Endothelial cell (in vitro differentiated cells): ENCODE measurements at regions not wholly inside any gene's neighbourhood (a gene's known extent, or its start where the extent isn't known, plus 50 kb on each side); places are given as distances from the start of the nearest gene placed in this dataset.

Experiments used
- DNase-seq: peaks from one replicate; pipeline ENCODE4 v3.0.0; 2021; ENCODE audit warnings: low spot score
- H3K27ac Mint-ChIP-seq: one replicate; pipeline ENCODE4 v1.8.0; 2021; ENCODE audit warnings: mixed read lengths, inconsistent platforms; ENCODE audit not compliant: unreplicated experiment
- H3K27me3 Mint-ChIP-seq: one replicate; pipeline ENCODE4 v1.8.0; 2021; ENCODE audit warnings: mild to moderate bottlenecking, moderate library complexity, mixed read lengths, inconsistent platforms; ENCODE audit not compliant: unreplicated experiment
- H3K36me3 Mint-ChIP-seq: one replicate; pipeline ENCODE4 v1.8.0; 2021; ENCODE audit warnings: mild to moderate bottlenecking, low read depth, mixed read lengths, inconsistent platforms; ENCODE audit not compliant: unreplicated experiment
- H3K4me1 Mint-ChIP-seq: one replicate; pipeline ENCODE4 v1.8.0; 2021; ENCODE audit warnings: mild to moderate bottlenecking, mixed read lengths, inconsistent platforms; ENCODE audit not compliant: unreplicated experiment
- H3K4me3 Mint-ChIP-seq: one replicate; pipeline ENCODE4 v1.8.0; 2021; ENCODE audit warnings: mild to moderate bottlenecking, mixed read lengths, inconsistent platforms; ENCODE audit not compliant: unreplicated experiment
- H3K9me3 Mint-ChIP-seq: one replicate; pipeline ENCODE4 v1.8.0; 2021; ENCODE audit warnings: mixed read lengths, inconsistent platforms; ENCODE audit not compliant: unreplicated experiment
- TF ChIP-seq, protein P1 (sequence below): fragments of 200-600 bp; sonication (generic); IDR thresholded peaks from one replicate; pipeline ENCODE4 v1.5.0; 2021; ENCODE audit warnings: antibody characterized with exemption; ENCODE audit not compliant: unreplicated experiment

DNA sequence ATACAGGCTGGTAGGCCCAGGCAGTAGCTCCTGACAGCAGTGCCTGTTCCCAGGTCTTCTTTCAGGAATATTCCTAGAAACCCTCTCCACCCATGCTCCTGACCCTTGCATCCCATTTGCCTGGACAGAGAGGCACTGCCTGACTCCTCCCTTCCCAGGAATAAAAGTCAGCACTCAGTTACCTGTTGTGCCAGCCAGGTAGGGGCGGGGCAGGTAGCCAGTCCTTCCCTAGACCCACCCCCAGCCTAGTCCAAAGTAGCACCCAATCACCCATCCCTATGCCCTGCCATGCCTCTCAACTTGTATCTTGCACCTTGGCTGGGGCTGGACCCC is 129.9 kb downstream of the MRPL14 start:
- H3K27me3 Mint-ChIP-seq, result peaks cover 6% of the 10 kb centered on the region

DNA sequence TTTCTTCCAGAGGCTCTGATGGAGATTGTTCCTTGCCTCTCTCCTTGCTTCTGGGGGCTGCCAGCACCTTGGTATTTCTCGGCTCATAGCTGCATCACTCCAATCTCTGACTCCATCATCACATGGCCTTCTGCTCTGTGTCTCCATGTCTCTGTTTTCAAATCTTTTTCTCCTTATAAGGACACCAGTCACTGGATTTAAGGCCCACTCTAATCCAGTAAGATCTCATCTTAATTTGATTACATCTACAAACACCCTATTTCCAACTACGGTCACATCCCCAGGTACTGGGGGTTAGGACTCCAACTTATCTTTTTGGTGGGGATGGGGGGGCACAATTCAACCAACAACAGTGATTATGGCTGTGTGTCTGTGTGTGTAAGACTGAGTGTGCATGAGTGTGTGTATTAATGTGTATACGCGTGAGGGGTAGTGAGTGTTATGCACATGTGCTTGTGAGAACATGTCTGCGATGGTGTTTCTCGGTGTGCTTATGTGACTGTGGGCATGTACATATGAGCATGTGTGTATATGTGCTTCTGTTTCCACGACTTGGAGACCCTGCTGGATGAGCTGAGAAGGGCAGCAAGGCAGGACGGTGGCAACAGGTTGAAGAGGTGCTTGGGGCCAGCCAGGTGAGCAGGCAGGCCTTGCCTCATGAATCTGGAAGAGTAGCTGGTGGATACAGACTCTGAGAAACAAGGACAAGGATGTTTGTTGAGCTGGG is 130.5 kb downstream of the MRPL14 start:
- no peak for DNase-seq
- Mint-ChIP-seq H3K27ac (no peak overlapping the region), H3K4me1 (peaks cover 2% of the 10 kb centered on the region), H3K4me3 (no peak overlapping the region), H3K9me3 (no peaks in the 10 kb centered on the region), H3K27me3 (peaks cover 6% of the 10 kb centered on the region), H3K36me3 (peaks cover 5% of the 10 kb centered on the region)
- TF ChIP-seq, protein P1, sequence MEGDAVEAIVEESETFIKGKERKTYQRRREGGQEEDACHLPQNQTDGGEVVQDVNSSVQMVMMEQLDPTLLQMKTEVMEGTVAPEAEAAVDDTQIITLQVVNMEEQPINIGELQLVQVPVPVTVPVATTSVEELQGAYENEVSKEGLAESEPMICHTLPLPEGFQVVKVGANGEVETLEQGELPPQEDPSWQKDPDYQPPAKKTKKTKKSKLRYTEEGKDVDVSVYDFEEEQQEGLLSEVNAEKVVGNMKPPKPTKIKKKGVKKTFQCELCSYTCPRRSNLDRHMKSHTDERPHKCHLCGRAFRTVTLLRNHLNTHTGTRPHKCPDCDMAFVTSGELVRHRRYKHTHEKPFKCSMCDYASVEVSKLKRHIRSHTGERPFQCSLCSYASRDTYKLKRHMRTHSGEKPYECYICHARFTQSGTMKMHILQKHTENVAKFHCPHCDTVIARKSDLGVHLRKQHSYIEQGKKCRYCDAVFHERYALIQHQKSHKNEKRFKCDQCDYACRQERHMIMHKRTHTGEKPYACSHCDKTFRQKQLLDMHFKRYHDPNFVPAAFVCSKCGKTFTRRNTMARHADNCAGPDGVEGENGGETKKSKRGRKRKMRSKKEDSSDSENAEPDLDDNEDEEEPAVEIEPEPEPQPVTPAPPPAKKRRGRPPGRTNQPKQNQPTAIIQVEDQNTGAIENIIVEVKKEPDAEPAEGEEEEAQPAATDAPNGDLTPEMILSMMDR, result no peak

More for the DNA sequence above, 129.9 kb downstream of the MRPL14 start:
- H3K36me3 Mint-ChIP-seq, result peaks cover 5% of the 10 kb centered on the region
- H3K4me3 Mint-ChIP-seq, result no peak overlapping the region
- TF ChIP-seq, protein P1, result no peak
- no peaks in the 10 kb centered on the region for H3K9me3 Mint-ChIP-seq
- peaks cover 2% of the 10 kb centered on the region for H3K4me1 Mint-ChIP-seq
- no peak for DNase-seq
- no peak overlapping the region for H3K27ac Mint-ChIP-seq

DNA sequence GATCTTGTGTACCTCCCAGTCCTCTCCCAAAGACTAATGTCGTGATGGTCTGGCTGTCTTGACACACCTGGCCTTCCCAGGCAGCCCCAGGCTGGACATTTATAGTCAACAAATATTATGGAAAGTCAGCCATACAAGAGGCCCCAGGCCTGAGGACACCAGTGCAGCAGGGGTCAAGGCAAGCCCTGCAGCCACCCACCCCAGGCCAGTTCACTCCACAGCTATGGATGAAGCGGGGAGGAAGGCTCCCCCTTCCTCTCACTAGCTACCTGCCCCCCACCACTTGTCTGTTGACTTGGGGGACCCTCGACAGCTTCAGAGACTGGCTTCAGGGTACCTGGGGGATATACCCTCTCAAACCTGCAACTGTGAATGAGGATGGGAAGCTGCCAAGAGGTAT is 132.1 kb downstream of the MRPL14 start:
- TF ChIP-seq, protein P1, result no peak
- H3K27me3 Mint-ChIP-seq, result peaks cover 4% of the 10 kb centered on the region
- DNase-seq, result no peak
- H3K9me3 Mint-ChIP-seq, result no peaks in the 10 kb centered on the region
- no peak overlapping the region for H3K4me3 Mint-ChIP-seq
- H3K36me3 Mint-ChIP-seq, result peaks cover 3% of the 10 kb centered on the region
- H3K27ac Mint-ChIP-seq, result no peak overlapping the region
- peaks cover 2% of the 10 kb centered on the region for H3K4me1 Mint-ChIP-seq

DNA sequence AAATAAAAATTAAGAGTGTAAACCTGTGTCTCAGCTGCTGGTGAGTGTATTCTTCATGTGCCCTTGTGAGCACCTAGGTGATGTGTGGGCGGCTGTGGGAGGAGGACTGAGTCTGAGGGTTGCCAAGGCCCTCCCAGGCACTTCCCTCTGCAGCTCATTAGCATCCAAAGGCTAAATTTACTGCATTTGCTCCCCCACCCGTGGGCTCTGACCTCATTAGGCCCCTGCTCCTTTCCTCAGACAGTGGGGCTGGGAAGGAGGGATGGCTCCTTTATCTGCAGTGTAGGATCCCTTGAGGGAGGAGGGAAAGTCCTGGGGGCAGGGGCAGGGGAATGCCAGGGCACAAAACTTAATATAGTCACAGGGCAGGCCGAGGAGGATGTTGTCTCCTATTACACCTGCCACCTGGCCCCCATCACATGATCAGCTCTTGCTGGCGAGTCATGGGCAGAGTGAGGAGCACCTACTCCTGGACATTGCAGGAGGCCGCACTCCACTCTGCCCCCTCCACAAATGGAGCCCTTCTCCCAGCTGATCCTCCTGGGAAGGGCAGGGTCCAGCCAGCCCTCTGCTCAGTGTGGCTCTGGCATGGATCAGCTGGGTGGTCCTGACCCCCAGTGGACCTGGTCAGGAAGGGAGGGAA is 133.2 kb downstream of the MRPL14 start:
- Mint-ChIP-seq H3K4me1 (no peaks in the 10 kb centered on the region), H3K27me3 (peaks cover 3% of the 10 kb centered on the region), H3K9me3 (no peaks in the 10 kb centered on the region), H3K27ac (no peak overlapping the region), H3K36me3 (peaks cover 3% of the 10 kb centered on the region), H3K4me3 (no peak overlapping the region)
- TF ChIP-seq, protein P1, result no peak
- DNase-seq, result no peak
